Globus pallidus (tissue), 1 donor: ENCODE measurements at regions not wholly inside any gene's neighbourhood (a gene's known extent, or its start where the extent isn't known, plus 50 kb on each side); places are given as distances from the start of the nearest gene placed in this dataset.
"Not testable (repeated sequence)": the region's sequence is repeated elsewhere in the genome, so short reads cannot be mapped to it uniquely, and the experiment has no call there.

Experiments
- DNase-seq: peaks from one replicate; pipeline ENCODE4 v3.0.0-alpha.2; 2015; ENCODE audit warnings: low spot score

DNA sequence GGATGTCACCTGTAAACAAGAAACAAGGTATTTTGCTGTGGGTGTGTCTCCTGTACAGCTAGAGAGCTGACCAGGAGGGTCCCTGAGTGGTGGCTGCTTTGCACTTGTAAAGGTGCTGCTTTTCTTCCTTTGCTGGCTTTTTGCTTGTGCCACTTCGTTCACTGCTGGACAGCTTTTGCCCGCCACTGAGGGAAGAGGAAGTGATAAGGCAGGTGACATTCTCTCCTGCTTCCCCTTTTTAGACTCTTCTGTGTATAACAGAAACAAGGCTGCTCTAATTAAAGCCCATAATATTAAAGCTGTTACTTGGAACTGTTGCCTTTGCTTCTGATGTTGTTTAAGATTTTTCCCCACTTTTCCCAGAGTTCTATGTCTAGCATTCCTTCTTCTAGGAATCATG lies 218.6 kb upstream of the TSPY4 start:
- DNase-seq, result no peak

DNA sequence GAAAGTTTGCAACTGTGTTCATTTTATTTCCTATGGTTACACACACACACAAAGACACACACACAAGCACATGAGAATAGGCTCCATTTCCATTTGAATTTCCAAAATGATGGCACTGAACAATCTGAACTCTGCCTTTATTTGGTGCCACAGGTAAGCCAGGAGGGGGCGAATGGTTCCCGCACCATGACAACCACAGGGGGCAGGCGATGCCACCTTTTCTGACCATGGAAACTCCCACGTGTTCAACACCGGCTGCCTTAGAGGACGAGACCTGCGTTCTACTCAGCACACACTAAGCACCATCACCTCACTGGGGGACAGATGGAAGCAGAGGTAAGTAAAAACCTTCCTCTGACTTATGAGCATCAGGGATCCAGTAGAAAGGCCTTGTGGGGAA lies 212.6 kb upstream of the TSPY4 start:
- no peak for DNase-seq

DNA sequence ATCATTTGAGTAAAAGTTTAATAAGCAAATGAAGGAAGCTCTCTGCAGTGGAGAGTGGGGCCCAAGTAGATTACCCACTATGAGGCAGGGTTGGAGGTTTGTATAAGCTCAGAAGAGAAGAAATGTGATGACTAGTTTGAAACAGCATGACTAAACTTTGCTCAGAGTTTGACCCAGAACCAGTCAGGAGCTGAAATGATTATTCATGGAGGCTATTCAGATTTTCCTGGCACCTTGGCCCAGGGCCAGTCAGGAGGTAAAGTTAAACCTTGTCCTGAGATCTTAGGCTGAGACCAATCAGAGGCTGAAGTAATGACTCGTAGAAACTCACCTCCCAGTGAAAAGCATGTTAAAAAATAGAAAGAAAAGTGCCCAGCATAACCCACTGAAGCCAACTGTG lies 210.7 kb upstream of the TSPY4 start:
- DNase-seq, result no peak

DNA sequence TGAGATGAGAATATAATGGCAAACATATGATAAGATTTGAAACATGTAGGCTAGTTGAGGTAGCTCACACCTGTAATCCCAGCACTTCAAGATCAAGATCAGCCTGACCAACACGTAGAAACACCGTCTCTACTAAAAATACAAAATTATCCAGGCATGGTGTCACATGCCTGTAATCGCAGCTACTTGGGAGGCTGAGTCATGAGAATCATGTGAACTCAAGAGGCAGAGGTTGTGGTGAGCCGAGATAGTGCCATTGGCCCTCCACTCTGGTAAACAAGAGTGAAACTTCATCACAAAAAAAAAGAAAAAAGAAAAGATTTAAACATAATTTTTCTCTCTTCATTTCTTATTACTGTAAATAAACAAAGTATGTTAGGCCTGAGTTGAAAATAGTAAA lies 193.9 kb upstream of the TSPY4 start:
- not testable (repeated sequence) for DNase-seq

DNA sequence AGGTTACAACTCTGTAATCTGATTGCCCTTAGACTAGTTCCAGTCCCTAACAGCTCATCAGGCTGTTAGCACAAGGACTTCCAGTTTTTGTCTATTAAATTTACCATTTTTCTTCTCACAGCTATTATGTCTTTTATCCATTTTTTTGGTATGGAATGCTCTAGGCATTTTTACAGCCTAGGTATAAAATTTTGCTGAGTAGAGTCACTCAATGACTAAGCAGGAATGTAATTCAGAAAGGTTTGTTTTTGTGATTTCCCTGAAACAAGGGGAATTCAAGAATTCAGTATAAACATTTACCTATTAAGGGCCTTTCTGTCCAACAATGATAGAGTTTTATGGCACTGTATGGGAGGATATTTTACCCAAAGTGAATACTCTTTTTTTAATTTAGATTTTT lies 182.7 kb upstream of the TSPY4 start:
- not testable (repeated sequence) for DNase-seq

DNA sequence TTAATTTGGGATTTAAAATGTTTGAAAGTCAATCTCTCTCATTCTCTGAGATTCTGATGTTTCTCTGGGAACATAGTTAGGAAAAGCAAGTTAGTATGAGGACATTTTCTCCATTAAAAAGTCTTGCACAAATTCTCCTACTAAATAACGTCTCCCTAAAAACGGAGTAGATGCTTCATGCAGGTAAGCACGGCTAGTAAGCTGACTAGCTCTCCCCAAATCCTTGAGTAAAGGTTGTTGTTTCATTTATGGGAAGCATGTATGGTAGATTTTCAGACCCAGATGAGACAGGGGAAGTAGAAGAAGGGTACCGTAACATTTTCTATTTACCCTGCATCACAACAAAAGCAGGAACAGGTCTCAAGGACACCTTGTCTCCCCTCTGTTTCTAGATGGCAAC lies 181.5 kb upstream of the TSPY4 start:
- DNase-seq, result no peak

DNA sequence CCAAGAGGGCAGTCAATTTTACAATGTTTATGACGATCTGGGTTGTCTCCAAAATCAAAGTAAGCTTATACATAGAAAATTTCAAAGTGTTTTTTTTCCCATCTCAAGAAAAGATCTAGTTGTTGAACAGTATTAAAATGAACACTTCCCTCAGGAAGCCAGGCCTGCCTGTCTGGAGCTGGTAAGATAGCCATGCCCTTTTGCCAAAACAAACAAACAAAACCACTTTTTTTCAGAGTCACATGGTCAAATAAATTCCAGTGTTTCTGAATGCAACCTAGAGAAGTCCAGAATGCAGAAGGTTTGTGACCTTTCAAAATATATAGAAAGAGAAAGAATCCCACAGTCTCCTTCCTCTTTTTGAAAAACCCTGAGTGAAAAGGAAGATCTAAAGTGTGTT lies 178.6 kb upstream of the TSPY4 start:
- no peak for DNase-seq

DNA sequence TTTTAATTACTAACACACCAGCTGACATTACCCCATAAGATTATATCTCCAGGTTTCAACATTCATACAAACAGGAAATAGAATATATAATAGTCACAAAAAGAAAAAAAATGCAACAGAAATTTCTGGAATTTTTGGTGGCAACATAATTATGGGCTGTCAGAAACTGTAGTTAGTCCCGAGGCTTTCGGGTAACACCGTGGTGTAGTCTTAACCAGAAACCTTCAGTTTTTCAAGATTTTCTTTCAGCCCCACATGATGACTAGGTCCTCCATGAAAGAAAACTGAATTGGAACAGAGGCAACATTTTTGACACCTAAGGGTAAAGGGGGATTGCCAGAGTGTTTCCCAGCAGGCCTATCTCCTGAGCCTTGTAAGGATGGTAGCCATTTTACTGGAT lies 176.9 kb upstream of the TSPY4 start:
- not testable (repeated sequence) for DNase-seq

DNA sequence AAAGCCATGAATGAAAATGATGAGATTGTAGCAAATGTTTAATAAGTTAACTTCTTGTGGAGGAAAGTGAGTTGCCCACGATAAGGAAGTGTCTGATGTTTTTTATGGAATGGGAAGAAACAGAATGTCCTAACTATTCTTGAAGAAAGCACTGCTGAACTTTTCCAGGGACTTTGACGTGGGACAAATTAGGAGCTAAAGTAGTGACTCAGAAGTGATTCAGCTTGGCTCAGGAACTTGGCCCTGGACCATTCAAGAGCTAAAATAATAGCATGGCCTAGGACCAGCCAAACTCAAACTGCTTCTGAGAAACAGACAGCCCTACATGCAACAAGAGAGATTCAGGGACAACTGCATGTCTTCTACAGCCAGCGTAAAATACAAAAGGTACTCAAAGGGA lies 176.3 kb upstream of the TSPY4 start:
- DNase-seq, result not testable (repeated sequence)

DNA sequence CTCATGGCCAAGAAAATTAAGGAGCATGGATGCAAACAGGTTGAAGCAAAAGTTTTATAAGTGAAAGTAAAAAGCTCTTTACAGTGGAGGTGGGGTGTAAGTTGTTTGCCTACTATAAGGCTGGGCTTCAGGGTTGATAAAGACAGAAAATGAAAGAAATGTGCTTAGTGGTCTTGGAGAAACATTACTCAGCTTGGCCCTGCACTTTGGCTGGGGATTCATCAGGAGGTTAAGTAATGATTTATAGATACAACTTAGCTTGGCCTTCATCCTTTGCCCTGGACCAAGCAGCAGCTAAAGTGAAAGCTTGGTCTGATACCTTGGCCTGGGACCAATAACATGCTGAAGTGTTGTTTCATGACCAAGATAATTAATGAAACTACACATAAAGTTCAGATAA lies 175.3 kb upstream of the TSPY4 start:
- DNase-seq, result not testable (repeated sequence)

DNA sequence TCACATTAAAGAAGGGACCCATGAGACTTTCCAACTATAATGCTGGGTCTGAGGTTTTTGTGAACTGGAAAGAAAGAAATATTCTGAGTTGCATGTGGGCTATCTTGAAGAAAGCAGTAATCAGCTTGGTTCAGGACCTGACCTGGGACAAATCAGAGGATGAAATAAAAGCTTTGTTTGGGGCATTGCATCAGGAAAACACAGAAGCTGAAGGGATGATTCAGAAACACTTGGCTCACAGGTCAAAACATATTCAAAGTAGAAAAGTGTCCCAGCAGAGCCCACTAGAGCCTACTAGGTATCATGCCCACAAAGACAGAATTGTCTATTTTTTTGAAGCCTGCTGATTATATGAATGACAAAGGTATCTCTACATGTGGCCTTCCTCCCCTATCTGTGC lies 174.8 kb upstream of the TSPY4 start:
- not testable (repeated sequence) for DNase-seq

DNA sequence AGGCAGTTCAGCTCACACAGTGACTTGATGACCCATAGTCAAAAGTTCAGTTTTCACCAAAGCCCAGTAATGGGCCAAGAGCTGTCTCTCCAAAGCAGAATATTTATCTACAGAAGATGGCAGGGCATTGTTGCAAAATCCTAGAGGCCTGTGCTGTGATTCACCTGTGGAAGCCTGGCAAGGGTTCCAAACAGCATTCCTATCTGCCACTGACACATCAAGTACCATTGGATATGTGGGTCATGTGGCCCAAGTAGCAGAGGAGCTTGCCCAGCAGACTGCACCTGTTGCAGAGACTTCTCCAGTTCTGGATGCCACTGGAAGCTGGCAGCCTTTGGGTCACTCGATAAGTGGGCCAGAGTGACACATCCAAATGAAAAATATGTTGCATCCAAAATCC lies 159.6 kb upstream of the TSPY4 start:
- DNase-seq, result not testable (repeated sequence)

DNA sequence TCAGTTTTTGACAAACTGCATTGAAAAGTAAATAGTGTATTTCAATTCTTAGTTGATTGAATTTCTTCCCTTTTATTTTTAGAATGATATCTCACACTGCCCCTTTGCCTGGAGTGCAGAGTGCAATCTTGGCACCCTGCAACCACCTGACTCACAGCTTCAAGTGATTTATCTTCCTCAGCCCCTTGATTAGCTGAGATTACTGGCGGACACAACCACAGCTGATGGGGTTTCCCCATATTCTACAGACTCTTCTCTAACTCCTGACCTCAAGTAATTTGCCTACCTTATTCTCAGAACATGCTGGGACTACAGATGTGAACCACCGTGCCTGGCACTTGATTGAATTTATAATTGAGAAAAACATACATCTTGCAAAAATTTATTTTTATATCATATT lies 152.4 kb upstream of the TSPY4 start:
- not testable (repeated sequence) for DNase-seq

DNA sequence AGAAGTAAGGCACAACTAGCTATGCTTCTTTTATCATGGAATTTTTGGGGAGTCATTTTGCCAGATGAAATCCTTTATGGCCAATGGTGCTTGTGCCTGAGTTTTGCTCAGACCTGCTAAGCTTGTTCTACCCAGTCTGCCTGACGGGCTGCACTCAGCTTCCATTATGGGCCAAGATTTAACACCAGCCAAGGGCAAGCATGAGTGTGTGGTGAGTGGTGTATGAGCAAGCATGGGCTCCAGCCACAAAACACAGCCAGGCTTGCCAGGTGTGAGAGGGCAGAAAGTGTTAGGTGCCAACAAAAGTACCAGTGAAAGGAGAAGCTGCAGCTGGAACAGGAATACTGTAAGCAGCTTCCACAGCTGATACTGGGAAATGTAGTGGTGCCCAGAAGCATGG lies 130.2 kb upstream of the TSPY4 start:
- not testable (repeated sequence) for DNase-seq

DNA sequence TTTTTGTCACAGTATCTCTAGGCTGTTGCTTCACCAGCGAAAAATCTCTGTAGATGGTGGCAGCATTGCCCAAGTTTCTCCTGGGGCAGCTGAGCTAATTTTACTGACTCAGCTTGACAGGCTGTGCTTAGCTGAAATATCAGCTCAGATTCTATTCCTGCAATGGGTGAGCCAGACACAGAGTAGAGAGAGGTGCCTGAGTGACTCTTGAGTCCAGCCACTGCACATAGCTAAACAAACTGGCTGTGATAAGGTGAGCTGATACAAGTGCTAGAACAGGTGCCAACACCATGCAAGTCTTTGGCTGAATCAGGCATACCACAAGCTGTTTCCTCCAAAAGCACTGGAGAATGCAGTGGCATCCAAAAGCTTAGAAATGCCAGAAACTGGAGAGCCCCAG lies 110.9 kb upstream of the TSPY4 start:
- DNase-seq, result no peak

DNA sequence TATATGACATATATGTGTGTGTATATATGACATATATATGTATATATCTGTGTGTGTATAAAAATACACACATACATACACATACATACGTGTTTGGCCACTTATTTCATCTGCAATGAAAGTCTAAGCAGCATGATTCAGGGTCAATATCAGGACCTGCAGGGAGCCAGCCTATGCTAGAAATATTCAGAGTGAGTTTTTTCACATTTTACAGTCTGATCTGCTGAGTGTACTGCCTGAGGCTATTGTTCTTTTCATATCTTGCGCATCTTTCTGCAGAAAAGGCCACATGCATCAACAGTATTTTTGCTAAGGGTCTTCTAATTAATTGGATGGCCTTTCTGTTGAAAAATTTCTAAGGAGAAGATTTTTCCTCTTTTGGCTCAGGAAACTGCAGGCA lies 80.0 kb upstream of the TSPY4 start:
- DNase-seq, result no peak

DNA sequence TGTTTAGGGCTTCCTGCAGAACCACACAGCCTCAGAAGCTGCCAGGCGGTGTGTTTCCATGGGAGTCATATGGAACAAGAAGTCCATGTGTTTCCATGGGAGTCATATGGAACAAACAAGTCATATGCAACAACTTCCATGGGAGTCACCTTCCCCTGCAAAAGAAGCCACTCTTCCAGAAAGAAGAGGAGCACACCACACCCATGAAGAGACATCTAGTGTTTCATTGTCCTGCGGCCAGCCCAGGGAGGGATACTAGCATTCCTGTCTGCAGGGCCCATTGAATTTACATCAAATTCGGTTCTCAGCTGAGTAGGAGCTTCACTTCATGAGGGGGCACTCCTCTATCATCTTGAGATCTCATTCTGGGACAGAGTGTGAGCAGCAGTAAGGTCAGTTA lies 79.5 kb upstream of the TSPY4 start:
- no peak for DNase-seq

DNA sequence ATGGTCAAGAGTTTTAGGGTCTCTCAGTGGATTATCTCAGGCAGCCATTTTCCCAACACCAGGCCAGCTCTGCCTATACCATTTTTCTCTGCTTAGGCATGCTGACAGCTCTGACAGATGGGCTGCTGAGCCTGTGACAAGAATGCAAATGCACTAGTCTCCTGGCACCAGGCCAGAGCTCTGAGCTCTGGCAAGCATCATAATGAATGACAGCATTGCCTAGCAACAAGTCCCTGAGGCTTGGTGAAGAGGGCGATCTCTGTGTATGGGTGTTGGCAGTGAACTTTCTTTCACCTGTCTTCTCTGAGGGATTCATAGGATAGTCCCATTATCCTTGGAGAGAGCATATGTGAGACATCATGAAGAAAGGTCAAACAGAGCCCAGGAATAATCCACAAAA lies 77.9 kb upstream of the TSPY4 start:
- peak; percentile 59 for DNase-seq

DNA sequence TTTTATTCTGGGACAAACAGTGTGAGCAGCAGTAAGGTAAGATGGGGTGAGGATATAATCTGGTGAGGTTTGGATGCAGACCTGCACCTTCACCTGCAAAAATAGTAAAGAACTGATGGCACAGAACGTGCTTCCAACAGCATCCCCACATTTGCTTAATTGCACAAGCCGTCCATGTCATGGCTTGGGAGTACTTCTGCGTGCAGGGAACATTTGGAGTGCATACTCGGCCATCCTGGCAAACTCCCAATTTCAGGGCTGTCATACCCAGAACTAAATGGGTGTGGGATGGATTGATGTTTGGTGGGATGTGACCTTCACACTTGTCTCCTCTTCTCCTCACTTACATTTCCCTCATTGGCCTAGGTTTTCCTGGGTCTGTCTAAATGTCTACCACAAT lies 76.8 kb upstream of the TSPY4 start:
- no peak for DNase-seq

DNA sequence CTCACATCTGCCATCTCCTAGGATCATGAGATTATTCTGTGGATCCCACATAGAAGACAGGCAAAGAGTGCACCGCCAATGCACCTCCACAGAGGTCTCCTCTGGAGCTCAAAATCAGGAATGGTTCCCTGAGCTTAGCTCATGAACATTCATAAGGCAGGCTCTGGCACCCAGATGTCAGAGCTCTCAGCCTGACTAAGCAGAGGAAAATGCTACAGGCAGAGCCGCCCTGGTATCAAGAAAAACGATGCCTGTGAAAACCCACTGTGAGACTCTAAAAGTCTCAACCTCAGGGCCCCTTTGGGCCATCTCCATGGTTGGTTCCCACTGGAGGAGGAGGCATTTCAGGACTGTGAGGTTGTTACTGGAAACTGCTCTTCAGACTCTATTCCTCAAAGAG lies 71.7 kb upstream of the TSPY4 start:
- no peak for DNase-seq

DNA sequence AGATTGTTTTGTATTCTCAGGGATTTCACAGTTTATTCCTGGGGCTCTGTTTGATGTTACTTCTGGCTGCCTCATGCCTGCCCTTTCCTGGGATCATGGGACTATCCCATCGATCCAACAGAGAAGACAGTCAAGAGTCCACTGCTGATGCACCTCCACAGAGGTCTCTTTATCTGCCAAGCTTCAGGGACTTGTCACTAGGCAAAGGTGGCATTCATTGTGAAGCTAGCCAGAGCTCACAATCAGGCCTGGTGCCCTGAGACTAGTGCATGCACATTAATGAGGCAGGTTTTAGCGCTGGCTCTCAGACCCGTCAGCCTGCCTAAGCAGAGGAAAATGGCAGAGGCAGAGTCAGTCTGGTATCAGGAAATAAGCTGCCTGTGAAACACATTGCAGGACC lies 66.9 kb upstream of the TSPY4 start:
- DNase-seq, result not testable (repeated sequence)

DNA sequence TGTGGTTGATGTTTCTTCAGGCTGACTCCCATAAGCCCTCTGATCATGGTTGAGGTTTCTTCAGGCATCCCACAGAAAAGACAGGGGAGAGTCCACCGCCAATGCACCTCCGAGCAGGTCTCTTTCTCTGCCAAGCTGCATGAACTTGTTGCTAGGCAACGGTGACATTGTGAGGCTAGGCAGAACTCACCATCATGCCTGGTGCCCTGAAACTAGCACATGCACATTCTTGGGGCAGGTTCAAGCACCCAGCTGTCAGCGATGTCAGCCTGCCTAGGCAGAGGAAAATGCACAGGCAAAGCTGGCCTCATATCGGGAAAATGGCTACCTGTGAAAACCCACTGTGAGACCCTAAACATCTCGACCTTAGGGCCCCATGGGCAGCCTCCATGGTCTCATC lies 64.4 kb upstream of the TSPY4 start:
- not testable (repeated sequence) for DNase-seq

DNA sequence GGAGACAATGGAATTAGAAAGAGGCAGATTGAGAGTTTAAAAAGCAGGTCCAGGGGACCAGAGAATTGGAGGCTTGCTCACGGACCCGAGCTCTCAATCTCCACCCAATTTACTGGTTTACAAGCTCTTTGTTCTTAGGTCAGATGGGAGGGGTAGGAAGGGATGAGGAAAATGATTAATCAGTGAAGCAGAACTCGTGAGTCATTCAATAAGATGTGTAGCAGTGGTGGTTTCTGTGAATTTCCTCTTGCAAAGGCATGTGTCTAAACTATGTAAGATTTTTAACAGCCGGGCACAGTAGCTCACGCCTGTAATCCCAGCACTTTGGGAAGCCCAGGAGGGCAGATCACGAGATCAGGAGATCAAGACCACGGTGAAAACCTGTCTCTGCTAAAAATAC lies 58.4 kb upstream of the TSPY4 start:
- not testable (repeated sequence) for DNase-seq
